Keratinocyte (primary cell): ENCODE measurements at regions not wholly inside any gene's neighbourhood (a gene's known extent, or its start where the extent isn't known, plus 50 kb on each side); places are given as distances from the start of the nearest gene placed in this dataset.

Source experiments
- DNase-seq: peaks from one replicate; pipeline ENCODE4 v3.0.0-alpha.2; 2011; ENCODE audit warnings: low read depth, missing footprints, low spot score
- FAIRE-seq: peaks from 2 replicates; lab custom pipeline; 2011; peaks lifted over from hg19 to GRCh38; lab: Jason Lieb, UNC
- H2AFZ ChIP-seq: 2 replicates; pipeline ENCODE4 v1.6.0; 2012; ENCODE audit warnings: low read length, control low read depth, inconsistent platforms; ENCODE audit not compliant: control insufficient read depth
- H3K27ac ChIP-seq: 2 replicates; pipeline ENCODE4 v1.5.1; 2011; ENCODE audit warnings: low read length; ENCODE audit not compliant: control insufficient read depth, insufficient read depth
- H3K27me3 ChIP-seq: 3 replicates; pipeline ENCODE4 v1.6.0; 2011; ENCODE audit warnings: low read length; ENCODE audit not compliant: control insufficient read depth, insufficient read depth; ENCODE audit errors: extremely low read depth
- H3K36me3 ChIP-seq, 2 experiments: 2 replicates in 1 of 2; 3 replicates in 1 of 2; pipeline ENCODE4 v1.5.1; 2011; ENCODE audit warnings: low read length in 2 of 2, mild to moderate bottlenecking in 1 of 2; ENCODE audit not compliant: control insufficient read depth in 2 of 2, insufficient read depth in 2 of 2; ENCODE audit errors: extremely low read depth in 1 of 2
- H3K4me1 ChIP-seq: 3 replicates; pipeline ENCODE4 v1.5.1; 2011; ENCODE audit warnings: low read length; ENCODE audit not compliant: control insufficient read depth, insufficient read depth; ENCODE audit errors: extremely low read depth
- H3K4me2 ChIP-seq: 3 replicates; pipeline ENCODE4 v1.6.0; 2011; ENCODE audit warnings: low read depth, low read length; ENCODE audit not compliant: control insufficient read depth, insufficient read depth; ENCODE audit errors: extremely low read depth
- H3K4me3 ChIP-seq, 3 experiments: fragments of 200-600 bp in 1 of 3; sonication (generic) in 1 of 3; 2 replicates in 2 of 3; 3 replicates in 1 of 3; pipeline ENCODE4 v1.5.1; 2011 to 2016; ENCODE audit warnings: low read length in 3 of 3, mild to moderate bottlenecking in 3 of 3, control low read depth in 2 of 3, inconsistent platforms in 1 of 3, low read depth in 1 of 3, mixed read lengths in 1 of 3, mixed run types in 1 of 3, moderate library complexity in 1 of 3; ENCODE audit not compliant: control insufficient read depth in 2 of 3, insufficient read depth in 2 of 3; ENCODE audit errors: extremely low read depth in 1 of 3
- H3K79me2 ChIP-seq: 2 replicates; pipeline ENCODE4 v1.6.0; 2012; ENCODE audit warnings: low read length; ENCODE audit not compliant: control insufficient read depth, insufficient read depth
- H3K9ac ChIP-seq: 3 replicates; pipeline ENCODE4 v1.6.0; 2011; ENCODE audit warnings: low read length; ENCODE audit not compliant: control insufficient read depth, insufficient read depth; ENCODE audit errors: extremely low read depth
- H3K9me1 ChIP-seq: 3 replicates; pipeline ENCODE4 v1.6.0; 2011; ENCODE audit warnings: low read length; ENCODE audit not compliant: control insufficient read depth, insufficient read depth; ENCODE audit errors: extremely low read depth
- H3K9me3 ChIP-seq: 2 replicates; pipeline ENCODE4 v1.5.1; 2012; ENCODE audit warnings: low read depth, low read length; ENCODE audit not compliant: control insufficient read depth
- H4K20me1 ChIP-seq: 3 replicates; pipeline ENCODE4 v1.6.0; 2011; ENCODE audit warnings: low read length; ENCODE audit not compliant: control insufficient read depth, insufficient read depth; ENCODE audit errors: extremely low read depth
- CTCF ChIP-seq, 3 experiments: IDR thresholded peaks in 1 of 3; conservative IDR thresholded peaks in 1 of 3; optimal IDR thresholded peaks in 1 of 3; 2 replicates in 2 of 3; 3 replicates in 1 of 3; pipeline versions ENCODE3 to v1.5.1; 2011; ENCODE audit warnings: low read length in 3 of 3, mild to moderate bottlenecking in 3 of 3, moderate library complexity in 2 of 3, control low read depth in 1 of 3, inconsistent platforms in 1 of 3; ENCODE audit not compliant: insufficient read depth in 2 of 3; ENCODE audit errors: extremely low read depth in 1 of 3
- EZH2 ChIP-seq: IDR thresholded peaks from one replicate; pipeline ENCODE4 v1.6.1; 2012; ENCODE audit warnings: inconsistent platforms, mild to moderate bottlenecking, low read length, moderate library complexity
- dilution Hi-C: fragments of 300-500 bp; cut with MboI; formaldehyde crosslinking; loops from one replicate; pipeline ENCODE4 v1.7.0; 2020; ENCODE audit warnings: low sequenced_read_pairs; ENCODE audit not compliant: extremely low pct_ligation_motif_present

- peaks cover 6% of the 10 kb centered on the region for H3K27me3 ChIP-seq
- no peaks in the 10 kb centered on the region for H3K9me3 ChIP-seq
- FAIRE-seq (no peak), DNase-seq (no peak)
- H3K4me2 ChIP-seq = no peak overlapping the region
- H3K79me2 ChIP-seq = no peaks in the 10 kb centered on the region
- peaks cover 3% of the 10 kb centered on the region for H3K4me1 ChIP-seq
- TF ChIP-seq CTCF (optimal IDR thresholded peaks at IDR 0.05 in 1 of 3, IDR thresholded peaks at IDR 0.05 in 1 of 3, conservative IDR thresholded peaks at IDR 0.05 in 1 of 3; ENCODE audit: extremely low read depth in 1 of 3, insufficient read depth in 2 of 3, low read length in 3 of 3) (no peak), EZH2 (no peak)
- H3K4me3 ChIP-seq = no peak overlapping the region
- no peak overlapping the region for H3K9ac ChIP-seq
- no peak overlapping the region for H3K27ac ChIP-seq
- no peaks in the 10 kb centered on the region for H4K20me1 ChIP-seq
- no peaks in the 10 kb centered on the region for H3K9me1 ChIP-seq
- no peaks in the 10 kb centered on the region for H3K36me3 ChIP-seq
- dilution Hi-C loops = no loop called here
- H2AFZ ChIP-seq = no peak overlapping the region
These were observed 81.4 kb downstream of the DLL1 start for GRCh38 chr6:170209354-170210025.

GRCh38 chr6:170208651-170209353, 82.1 kb downstream of the DLL1 start:
- Histone ChIP-seq H3K27me3 (peaks cover 6% of the 10 kb centered on the region), H3K36me3 (no peaks in the 10 kb centered on the region)
- no peak for DNase-seq

More at GRCh38 chr6:170208651-170209353, 82.1 kb downstream of the DLL1 start:
- Histone ChIP-seq H3K79me2 (no peaks in the 10 kb centered on the region), H2AFZ (no peak overlapping the region), H3K9me3 (no peaks in the 10 kb centered on the region), H4K20me1 (no peaks in the 10 kb centered on the region), H3K9me1 (no peaks in the 10 kb centered on the region), H3K4me3 (no peak overlapping the region), H3K4me2 (no peak overlapping the region), H3K4me1 (peaks cover 3% of the 10 kb centered on the region), H3K27ac (no peak overlapping the region), H3K9ac (no peak overlapping the region)
- FAIRE-seq = no peak
- dilution Hi-C loops = no loop called here
- no peak for TF ChIP-seq CTCF (optimal IDR thresholded peaks at IDR 0.05 in 1 of 3, IDR thresholded peaks at IDR 0.05 in 1 of 3, conservative IDR thresholded peaks at IDR 0.05 in 1 of 3; ENCODE audit: extremely low read depth in 1 of 3, insufficient read depth in 2 of 3, low read length in 3 of 3)
- TF ChIP-seq EZH2 = no peak
